ENCODE measurements at regions not wholly inside any gene's neighbourhood (a gene's known extent, or its start where the extent isn't known, plus 50 kb on each side); places are given as distances from the start of the nearest gene placed in this dataset.
A peak's percentile ranks its signal among the peaks of the same experiment; 100 is the strongest.

GRCh38 chr2:226355600-226355999 lies 444.0 kb downstream of the IRS1 start:
- H3K4me3 ChIP-seq (ENCODE audit: control insufficient read depth, low read depth, low read length): no peak overlapping the region
- DNase-seq (ENCODE audit: low read depth): no peak
- TF ChIP-seq, protein P1, sequence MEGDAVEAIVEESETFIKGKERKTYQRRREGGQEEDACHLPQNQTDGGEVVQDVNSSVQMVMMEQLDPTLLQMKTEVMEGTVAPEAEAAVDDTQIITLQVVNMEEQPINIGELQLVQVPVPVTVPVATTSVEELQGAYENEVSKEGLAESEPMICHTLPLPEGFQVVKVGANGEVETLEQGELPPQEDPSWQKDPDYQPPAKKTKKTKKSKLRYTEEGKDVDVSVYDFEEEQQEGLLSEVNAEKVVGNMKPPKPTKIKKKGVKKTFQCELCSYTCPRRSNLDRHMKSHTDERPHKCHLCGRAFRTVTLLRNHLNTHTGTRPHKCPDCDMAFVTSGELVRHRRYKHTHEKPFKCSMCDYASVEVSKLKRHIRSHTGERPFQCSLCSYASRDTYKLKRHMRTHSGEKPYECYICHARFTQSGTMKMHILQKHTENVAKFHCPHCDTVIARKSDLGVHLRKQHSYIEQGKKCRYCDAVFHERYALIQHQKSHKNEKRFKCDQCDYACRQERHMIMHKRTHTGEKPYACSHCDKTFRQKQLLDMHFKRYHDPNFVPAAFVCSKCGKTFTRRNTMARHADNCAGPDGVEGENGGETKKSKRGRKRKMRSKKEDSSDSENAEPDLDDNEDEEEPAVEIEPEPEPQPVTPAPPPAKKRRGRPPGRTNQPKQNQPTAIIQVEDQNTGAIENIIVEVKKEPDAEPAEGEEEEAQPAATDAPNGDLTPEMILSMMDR (conservative IDR thresholded peaks at IDR 0.05; ENCODE audit: control insufficient read depth, insufficient read depth, low read depth, low read length): no peak

- TF ChIP-seq, protein P1 (conservative IDR thresholded peaks at IDR 0.05; ENCODE audit: control insufficient read depth, insufficient read depth, low read depth, low read length): no peak
- H3K4me3 ChIP-seq (ENCODE audit: control insufficient read depth, low read depth, low read length): no peak overlapping the region
- DNase-seq (ENCODE audit: low read depth): peak; percentile 7
Measured at GRCh38 chr2:226354434-226354833, 445.2 kb downstream of the IRS1 start.

DNA sequence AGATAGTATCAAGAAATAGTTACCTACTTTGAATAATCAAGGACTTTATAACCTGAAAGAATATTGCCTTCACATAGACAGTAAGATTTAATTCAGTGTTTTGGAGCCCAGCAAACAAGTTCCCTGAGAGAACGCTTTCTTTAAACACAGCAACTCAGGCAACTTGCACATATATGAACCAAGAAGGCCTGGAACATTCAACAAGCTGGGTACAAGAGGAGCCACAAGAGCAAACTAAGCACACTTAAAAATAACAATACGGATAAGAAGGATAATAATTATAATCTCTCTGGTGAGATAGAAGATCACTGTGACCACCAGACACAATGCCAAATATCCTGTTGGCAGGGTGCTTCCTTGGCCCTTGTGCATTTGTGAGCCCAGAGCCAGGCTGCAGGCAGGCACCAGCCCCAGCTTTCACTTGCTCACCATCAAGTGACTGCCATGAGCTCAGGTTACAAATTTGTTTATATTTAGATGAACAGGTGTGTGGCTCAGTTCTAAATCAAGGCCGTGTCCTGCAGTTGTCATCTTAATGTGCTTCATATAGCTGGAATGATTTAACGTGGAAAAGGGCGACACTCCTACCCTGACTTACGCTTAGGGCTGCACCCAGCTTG lies 446.6 kb downstream of the IRS1 start:
- no peak overlapping the region for H3K4me3 ChIP-seq (ENCODE audit: control insufficient read depth, low read depth, low read length)
- TF ChIP-seq, protein P1 (conservative IDR thresholded peaks at IDR 0.05; ENCODE audit: control insufficient read depth, insufficient read depth, low read depth, low read length): no peak
- DNase-seq (ENCODE audit: low read depth): no peak

DNA sequence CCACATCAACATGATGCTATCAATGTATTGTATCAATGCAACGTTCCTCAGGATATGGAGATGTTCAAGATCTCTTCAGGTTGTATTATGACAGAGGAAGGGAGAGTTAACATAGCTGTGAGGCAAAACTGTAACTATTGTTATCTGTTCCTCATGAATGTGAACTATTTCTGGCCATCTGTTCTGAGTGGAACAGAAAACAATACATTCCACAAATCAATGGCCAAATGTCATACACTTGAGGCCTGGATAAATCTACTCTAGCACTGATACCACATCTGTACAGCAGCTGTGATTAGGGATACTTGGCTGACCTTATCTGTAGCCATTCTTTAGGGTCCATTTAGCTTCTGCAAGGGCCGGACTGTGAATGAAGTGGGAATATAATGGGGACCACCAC lies 447.9 kb downstream of the IRS1 start:
- DNase-seq (ENCODE audit: low read depth): no peak
- TF ChIP-seq, protein P1 (conservative IDR thresholded peaks at IDR 0.05; ENCODE audit: control insufficient read depth, insufficient read depth, low read depth, low read length): no peak
- no peak overlapping the region for H3K4me3 ChIP-seq (ENCODE audit: control insufficient read depth, low read depth, low read length)

DNA sequence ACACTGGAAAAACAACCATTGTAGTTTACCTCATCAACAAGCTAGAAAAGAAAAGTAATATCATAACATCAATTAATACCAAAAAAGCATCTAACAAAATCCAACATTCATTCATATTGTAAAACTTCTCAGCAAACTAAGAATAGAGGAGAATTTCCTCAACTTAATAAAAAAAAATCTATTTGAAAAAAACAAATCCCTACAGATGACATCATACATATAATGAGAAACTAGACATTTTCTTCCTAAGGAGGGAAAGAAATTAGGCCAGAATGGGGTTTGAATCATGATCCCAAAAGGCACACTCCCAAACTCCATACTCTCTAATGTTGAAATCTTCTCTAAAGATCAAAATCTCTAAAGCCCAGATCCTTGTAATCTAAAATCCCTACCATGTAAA lies 460.0 kb downstream of the IRS1 start:
- DNase-seq (ENCODE audit: low read depth): no peak
- TF ChIP-seq, protein P1 (conservative IDR thresholded peaks at IDR 0.05; ENCODE audit: control insufficient read depth, insufficient read depth, low read depth, low read length): no peak
- H3K4me3 ChIP-seq (ENCODE audit: control insufficient read depth, low read depth, low read length): no peak overlapping the region

GRCh38 chr2:226338825-226339224 lies 460.8 kb downstream of the IRS1 start:
- TF ChIP-seq, protein P1 (conservative IDR thresholded peaks at IDR 0.05; ENCODE audit: control insufficient read depth, insufficient read depth, low read depth, low read length): no peak
- no peak overlapping the region for H3K4me3 ChIP-seq (ENCODE audit: control insufficient read depth, low read depth, low read length)
- DNase-seq (ENCODE audit: low read depth): no peak
